ENCODE measurements at regions not wholly inside any gene's neighbourhood (a gene's known extent, or its start where the extent isn't known, plus 50 kb on each side); places are given as distances from the start of the nearest gene placed in this dataset.

DNA sequence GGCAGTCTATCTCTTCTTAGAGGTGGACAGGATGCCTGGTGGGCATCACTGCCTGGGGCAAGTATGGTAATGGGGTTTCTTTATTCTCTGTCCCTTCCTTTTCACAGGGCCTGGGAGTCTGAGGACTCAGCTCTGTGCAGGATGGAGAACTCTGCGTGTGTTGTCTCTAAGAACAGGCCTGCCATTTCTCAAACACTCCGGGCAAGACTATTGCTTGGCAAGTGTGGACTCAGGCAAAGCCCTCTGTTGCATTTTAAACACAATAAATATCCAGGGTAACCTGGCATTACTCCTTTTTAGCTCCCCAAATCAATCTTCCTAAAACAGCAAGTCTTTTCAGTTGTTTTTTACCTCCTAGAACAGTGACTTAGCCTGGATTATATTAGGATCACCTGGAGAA lies 185.1 kb upstream of the ROPN1 start:
- DNase-seq, result no peak

DNA sequence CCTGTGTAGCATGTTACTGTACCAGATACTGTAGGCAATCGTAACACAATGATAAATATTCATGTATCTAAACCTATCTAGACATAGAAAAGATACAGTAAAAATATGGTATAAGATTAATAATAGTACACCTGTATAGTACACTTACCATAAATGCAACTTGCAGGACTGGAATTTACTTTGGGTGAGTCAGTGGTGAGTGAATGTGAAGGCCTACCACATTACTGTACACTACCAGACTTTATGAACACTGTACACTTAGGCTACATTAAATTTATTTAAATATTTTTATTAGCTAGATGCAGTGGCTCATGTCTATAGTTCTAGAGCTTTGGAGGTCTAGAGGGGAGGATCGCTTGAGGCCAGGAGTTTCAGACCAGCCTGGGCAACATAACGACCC lies 186.6 kb upstream of the ROPN1 start:
- no peak for DNase-seq

DNA sequence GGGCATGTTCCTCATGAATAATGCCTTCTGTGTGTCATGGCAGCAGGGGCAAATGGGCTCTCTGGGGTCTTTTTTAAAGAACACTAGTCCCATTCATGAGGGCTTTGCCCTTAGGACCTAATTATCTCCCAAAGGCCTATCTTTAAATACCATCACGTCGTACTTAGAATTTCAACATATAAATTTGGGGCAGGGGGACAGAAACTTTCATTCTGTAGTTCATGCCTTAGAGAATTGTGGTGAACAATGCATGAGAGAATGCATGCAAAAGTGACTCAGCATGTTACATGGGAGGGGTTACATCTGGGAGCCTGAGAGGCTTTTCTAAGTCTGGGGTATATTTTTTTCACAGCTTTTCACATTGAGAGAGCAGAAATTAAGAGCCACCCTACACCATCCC lies 208.5 kb upstream of the ROPN1 start:
- no peak for DNase-seq

DNA sequence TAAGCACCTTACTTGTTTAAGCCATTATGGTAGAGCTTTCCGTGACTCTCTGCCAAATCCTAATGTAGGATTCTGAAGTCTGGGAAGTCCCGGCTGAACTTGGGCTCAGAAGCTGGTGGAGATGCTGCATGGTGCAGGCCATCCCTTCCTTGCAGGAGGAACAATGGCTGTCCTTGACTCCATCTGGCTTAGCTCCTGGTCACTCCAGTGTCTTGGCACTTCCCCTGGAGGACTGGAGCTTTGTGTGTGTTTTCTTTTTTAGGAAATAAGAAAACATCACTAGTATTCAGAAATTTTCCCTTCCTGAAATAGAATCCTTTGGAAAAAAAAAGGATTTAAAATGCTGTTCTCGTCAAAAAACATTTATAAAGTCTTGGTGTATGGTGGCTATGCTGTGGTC lies 209.3 kb upstream of the ROPN1 start:
- DNase-seq, result no peak

DNA sequence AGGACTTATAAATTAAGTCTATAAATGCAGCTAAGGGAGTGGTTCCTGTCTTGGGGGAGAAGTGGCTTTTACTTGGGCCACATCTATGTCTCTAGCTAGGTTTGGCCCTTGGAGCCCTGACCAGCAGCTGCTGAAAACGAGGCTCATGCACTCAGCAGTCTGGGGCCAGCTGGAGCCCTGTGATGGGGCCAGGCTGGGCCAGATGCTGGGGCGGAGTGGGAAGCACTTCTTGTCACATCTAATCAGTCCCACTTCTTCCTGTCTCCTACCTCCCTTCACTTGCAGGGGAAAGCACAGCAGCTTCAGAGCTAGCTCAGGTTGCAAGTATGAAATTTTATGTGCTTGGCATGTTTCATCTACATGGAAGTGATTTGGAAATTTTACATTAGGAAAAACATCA lies 209.9 kb upstream of the ROPN1 start:
- peak; percentile 70 to 77 for DNase-seq

DNA sequence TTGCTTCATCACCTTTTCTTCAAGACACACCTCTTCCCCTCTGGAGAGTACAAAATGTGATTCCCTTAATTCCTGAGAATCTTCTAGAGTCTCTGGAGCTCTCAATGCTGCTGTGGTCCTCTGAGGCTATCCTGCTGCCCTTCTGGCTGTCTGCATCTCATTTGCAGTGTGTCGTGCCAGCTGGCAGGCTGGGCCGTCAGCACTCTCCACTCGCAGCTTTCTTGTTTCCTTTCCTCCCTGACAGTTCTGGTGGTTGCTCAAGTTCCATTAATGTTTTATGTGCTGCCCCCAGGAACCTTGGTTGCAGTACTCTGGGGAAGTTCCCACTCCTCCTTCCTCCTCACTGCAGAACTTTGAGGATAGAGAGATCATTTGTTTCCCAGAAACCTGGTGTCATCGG lies 210.8 kb upstream of the ROPN1 start:
- peak; percentile 85 to 88 for DNase-seq

DNA sequence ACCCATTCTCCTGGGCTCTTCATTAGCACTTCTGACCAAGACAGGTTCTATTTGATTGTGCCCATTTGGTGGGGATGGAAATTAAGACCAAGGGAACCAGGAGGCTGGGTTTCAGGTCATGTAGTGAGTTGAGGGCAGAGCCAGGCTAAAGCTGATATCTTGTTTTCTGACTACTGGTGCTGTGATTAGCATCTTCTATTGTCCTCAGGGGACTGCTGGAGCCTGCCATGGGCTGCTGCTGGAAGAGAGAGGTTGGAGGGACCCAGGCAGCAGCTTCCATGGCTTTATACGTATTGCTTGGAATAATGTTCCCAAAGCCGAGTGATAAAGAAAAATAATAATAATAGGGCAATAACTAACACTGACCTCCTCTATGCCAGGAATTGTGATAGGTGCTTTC lies 211.4 kb upstream of the ROPN1 start:
- DNase-seq, result no peak

DNA sequence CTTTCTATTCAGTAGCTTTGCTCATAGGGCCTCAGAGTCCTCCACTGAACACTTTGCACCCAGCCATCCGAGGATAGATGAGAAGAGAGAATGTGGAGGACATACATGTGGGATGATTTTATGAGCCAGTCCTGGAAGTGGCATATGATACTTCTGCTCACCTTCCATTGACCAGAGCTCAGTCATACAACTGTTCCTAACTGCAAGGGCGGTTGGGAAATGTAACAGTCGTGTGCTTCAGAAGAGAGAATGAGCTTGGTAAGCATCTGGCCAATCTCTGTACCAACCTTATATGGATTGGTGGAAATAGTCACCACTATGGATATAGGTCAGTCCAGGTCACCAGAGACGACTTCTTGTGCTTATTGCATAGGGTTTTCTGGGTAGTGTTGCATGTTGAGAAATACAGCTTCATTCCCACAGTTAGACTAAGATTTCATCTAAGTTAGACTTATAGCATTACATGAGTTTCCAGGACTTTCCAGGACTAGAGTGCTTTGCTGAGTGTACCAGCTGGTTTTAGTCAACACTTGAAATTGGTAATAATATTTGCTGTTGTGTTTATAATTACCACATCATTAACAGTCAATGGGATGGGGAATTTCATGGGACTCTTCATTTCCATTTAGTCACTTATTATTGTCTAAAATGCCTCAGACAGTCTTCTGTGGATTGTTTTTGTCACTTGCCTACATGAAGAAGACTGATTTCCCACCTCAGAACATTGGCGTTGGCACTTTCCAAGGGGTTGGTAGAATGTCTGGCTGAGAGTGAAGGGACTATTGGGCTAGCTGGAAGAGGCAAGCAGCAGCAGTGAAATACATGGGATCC lies 214.5 kb upstream of the ROPN1 start:
- peak; percentile 49 to 57 for DNase-seq

DNA sequence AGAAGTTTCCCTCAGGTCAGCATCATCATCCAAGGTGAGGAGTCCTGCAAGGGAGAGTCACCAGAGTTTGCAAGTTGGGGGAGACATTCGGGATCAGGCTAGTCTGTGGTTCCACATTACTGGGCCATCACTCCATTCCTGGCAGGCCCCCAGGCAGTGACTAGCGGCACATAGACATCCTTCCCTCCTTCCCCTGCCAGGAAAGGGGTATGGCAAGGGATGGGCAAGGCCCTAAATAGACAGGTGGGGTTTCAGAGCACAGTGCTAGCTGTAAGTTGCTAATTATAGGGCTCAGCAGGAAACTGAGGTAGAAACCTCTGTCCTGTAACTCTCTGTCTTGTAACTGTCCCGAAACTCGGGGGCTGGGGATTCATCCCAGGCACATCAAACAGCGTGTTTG lies 215.2 kb upstream of the ROPN1 start:
- DNase-seq, result no peak

DNA sequence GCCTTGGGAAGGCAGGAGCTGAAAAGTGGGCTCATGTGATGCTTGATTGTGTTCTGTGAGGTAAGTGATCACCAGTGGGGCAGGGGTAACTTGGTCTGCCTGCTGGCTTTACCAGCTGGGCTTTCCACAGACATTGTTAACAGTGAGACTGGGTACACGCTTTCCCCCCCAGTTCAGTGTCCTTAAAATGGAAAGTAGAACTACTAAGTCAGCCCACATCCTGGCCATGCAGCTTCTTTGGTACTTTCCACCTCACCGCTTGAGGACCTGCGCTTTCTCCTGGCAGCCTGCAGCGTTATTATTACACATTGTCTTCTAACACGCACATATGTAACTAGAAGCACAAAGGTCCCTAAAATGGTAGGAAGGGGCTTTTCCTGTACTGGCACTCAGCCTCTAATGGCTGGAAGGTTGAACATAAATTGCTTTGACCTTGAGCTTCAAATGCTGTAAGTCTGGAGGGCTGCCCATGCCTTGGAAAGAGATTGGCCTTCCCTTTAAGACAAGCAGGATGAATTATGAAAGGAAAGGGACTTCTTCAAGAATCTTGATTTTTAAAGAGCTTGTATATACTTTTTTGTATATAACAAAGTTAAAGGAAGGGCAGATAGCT lies 216.1 kb upstream of the ROPN1 start:
- DNase-seq, result peak; percentile 21 to 31

DNA sequence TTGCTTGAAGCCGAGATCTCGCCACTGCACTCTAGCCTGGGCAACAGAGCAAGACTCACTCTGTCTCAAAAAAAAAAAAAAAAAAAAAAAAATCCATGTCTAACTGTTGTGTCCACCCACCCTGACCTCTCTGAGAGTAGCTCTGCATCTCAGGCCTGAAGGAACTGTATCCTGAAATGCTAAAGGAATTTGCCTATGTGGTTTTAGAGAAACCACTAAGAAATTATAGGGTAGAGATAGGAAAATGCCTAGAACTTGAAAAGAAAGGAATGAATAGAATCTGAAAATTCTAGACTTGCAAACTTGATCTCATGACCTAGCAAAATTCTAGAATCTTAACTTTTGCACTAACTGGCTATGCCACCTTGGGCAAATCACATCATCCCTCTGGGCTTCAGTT lies 217.5 kb upstream of the ROPN1 start:
- no peak for DNase-seq

DNA sequence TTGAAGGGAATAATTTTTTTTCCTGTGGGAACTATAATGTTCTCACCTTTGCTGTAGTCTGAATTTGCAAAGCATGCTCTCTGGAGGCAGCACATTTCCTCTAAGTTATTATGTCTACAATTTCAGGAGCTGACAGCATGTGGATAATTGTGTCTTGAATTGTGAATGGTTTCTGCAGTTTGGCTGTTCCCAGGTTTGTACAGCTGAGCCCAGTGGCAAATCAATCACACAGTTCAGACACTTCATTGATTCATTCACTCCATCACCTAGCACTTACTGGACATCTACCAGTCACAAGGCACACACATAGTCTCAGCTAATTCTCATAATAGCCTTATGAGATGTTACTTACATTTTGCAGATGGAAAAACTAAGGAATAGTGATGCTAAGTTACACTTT lies 219.0 kb upstream of the ROPN1 start:
- DNase-seq, result no peak

DNA sequence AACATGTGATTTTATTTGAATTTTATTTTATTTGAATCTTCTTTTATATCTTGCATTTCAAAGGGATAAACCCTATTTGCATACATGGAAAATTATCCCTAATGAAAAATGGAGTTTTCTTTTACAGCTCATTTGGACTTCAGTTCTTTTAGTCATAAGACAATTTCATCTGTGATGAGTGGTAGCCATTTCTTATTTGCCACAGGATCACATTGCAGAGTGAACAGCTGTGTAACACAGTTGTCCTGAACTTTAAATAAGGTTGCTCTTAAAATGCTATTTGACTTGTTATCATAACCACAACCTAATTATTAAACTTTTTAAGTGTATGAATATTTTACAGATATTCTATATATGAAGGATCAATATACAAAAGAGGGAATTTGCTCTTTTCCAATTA lies 221.7 kb upstream of the ROPN1 start:
- no peak for DNase-seq

DNA sequence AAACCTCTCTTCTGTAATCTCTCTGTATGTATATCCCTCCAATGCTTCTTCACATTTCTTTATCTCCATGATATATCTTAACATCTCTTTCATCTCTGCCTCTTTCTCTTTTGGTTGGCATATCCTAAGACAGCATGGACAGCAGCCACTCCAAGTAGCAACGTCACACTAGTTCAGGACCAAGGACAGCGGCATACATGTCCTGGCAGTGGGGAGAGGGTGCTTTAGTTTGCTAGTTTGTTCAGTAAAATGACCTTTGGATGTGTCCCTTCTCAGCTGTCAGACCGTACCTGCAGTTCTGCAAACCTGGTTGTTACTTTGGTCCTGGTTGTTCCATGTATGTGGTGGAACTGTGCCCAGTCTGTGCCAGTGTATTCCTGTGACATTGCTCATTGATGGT lies 225.6 kb upstream of the ROPN1 start:
- DNase-seq, result peak; percentile 63 to 77

DNA sequence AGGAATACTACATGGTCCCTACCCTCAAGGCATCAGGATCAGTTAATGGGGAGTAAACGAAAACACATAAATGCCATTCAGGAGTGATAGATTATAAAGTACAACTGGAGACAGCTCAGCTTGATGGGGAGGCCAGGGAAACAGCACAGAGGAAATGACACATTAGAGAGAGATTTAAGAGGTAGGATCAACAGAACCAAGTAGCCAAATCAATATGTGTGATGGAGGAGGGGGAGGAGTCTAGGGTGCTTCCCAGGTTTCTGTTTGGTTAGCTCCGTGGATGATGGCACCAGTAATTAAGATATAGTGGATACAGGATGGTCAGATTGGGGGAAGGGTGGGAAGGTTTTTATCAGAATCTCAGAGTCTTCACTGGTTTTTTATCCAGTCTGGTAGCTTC lies 229.5 kb upstream of the ROPN1 start:
- no peak for DNase-seq

DNA sequence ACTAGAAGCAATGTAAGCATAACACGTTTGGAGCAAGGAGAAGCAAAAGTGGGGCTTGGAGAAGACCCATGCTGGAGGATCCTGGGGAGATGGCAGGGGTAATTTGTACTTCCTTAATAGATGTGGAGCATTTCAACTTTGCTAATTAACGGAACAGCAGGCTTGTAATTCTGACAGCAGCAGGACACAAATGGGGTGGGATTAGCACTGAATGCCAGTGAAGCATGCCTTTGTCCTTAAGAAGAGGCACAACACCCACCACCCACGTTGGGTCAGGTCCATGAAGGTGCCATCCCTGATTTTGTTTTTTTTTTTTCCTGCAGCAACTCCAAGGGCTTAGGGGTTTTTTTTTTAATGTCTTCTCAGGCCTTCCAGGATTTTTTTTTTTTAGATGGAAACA lies 231.9 kb upstream of the ROPN1 start:
- no peak for DNase-seq

DNA sequence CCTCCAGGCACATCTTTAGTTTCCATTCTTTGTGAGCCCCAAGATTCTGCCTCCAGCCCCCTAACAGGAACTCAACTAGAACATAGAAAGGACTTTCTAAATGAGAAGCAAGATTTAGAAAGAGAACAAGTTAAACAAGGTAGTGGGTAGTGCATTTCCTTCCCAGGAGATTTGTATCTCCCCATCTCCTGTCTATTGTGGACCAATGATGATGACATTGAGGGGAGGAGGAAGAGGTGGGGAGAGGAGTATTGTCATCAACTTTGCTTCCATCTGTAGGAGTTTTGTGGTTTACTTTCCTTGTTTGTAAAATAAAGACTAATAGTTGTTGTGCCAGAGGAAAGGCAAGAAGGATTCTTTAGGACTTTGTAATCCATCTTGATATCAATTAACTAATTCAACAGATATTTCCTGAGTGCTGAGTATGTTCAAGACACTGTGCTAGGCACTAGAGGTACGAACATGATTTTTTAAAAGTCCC lies 235.3 kb upstream of the ROPN1 start:
- no peak for DNase-seq

DNA sequence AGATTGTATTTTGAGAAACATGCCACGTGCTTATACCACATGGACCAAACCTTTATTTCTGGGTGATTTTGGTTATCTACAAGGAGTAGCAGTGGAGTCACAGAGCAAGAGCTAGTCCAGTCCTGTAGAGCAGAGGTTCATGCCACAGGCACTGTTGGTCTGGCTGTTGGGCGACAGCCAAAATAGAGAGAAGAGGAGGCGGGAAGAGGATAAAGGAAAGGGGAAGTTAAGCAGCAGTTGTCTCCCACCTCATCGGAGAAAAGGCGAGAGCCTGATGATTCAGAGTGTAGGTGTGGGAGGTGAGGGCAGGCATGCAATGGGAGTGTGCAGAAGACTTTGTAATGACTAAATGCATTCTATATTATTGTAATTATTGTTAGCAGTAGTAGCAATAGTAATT lies 237.5 kb upstream of the ROPN1 start:
- no peak for DNase-seq

DNA sequence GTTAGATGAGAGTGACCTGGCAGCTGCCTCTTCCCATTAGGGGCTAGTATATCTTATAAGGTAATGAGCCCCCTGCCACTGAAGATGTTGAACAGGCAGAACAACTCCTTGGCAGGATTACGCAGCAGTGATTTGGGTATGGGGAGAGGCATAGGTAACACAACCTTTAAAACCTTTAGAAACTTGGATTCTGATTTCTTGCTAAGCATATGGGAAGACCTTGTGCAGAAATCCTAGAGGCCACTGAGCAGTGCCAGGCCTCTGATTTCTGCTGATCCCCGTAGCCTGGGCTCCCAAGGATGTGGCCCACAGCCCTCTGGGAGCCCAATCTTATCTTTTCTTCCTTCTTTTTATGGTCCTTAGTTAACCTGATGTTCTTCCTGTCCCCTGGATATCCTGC lies 237.9 kb upstream of the ROPN1 start:
- DNase-seq, result no peak

DNA sequence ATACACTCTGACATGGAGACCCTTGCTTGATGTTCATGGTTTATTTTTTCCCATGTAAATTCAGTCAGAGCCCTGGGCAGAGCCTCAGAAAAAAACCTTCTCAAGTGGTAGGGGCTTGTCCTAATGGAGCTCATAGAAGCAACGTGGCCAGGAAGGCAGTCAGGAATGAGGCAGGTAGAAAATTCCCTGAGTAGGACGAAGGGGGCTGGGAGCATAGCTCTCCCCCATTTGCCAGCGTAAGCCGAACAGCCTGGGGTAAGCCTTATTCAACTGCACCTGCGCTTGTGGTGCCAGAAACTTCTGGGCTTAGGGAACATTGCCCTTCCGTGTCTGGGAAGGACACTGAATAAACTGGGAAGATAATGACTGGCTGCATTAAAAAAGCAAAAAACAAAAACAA lies 238.5 kb upstream of the ROPN1 start:
- no peak for DNase-seq

DNA sequence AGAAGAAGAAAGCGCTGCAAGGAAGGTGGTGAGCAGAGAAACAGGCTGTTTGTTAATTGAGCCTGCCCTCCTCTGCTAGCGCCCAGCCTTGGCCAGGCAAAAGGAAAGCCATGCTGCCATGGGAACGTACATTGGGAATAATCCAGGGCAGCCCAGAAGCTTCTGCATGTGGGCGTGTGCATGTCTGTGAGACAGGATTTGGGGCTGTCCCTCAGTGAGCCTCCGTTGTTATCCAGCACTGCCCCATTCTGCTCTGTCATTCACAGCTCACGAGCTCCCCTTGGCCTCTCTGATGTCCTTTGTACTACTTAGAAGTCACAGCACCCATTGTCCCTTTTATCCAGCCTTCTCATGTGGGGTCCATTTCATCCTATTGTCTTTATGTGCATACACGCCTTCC lies 239.1 kb upstream of the ROPN1 start:
- DNase-seq, result no peak

DNA sequence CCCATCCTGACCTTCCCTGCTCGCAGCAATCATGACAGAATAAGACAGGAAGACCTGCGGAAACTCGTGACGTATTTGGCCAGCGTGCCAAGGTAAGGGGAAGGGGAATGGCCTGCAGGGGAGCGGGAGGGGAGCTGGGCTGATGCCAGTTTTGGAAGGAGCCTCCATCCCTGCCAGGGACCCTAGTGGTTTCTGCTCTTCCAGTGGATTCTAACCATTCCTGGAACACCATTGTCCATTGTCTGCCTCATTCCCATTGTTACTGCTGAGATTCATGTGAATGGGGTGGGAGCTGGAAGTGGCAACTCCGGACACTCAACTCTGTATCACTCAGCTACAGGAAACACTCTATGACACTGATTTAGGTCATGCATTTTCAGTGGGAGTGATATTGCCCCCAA lies 242.9 kb upstream of the ROPN1 start:
- DNase-seq, result no peak

DNA sequence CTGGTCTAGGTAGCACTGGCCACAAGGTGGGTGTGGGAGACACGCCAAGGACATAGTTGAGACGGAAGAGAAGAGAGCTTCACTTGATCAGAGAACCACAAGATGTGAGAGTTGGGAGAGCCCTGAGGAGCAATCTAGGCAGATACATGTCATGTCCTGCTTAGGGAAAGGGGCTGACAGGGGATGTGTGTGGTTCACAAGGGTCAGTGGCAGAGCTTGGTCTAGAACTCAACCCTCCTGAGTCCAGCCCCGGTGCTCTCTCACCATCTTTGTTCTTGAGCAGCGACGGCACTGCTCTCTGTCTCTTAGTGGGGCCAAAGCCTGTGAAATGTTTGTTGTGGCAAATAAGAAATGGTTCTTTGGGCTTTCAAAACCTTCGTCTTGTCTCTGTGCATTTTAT lies 243.5 kb upstream of the ROPN1 start:
- no peak for DNase-seq
